ENCODE measurements at regions not wholly inside any gene's neighbourhood (a gene's known extent, or its start where the extent isn't known, plus 50 kb on each side); places are given as distances from the start of the nearest gene placed in this dataset.
"Not testable (repeated sequence)": the region's sequence is repeated elsewhere in the genome, so short reads cannot be mapped to it uniquely, and the experiment has no call there.

GRCh38 chr13:69234171-69234570 is 873.5 kb upstream of the ATXN8OS start:
- H4K20me1 ChIP-seq (ENCODE audit: low read depth) = no peaks in the 10 kb centered on the region
- peak overlapping the region; percentile 40 for H2AFZ ChIP-seq (replicated peaks)
- no peak overlapping the region for H3K4me2 ChIP-seq
- no peaks in the 10 kb centered on the region for H3K79me2 ChIP-seq (ENCODE audit: low read depth)
- no peak for TF ChIP-seq EZH2phosphoT487 (IDR thresholded peaks at IDR 0.05)
- TF ChIP-seq, protein P1, sequence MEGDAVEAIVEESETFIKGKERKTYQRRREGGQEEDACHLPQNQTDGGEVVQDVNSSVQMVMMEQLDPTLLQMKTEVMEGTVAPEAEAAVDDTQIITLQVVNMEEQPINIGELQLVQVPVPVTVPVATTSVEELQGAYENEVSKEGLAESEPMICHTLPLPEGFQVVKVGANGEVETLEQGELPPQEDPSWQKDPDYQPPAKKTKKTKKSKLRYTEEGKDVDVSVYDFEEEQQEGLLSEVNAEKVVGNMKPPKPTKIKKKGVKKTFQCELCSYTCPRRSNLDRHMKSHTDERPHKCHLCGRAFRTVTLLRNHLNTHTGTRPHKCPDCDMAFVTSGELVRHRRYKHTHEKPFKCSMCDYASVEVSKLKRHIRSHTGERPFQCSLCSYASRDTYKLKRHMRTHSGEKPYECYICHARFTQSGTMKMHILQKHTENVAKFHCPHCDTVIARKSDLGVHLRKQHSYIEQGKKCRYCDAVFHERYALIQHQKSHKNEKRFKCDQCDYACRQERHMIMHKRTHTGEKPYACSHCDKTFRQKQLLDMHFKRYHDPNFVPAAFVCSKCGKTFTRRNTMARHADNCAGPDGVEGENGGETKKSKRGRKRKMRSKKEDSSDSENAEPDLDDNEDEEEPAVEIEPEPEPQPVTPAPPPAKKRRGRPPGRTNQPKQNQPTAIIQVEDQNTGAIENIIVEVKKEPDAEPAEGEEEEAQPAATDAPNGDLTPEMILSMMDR (IDR thresholded peaks at IDR 0.05) = no peak
- TF ChIP-seq EZH2 (IDR thresholded peaks at IDR 0.05) = no peak
- peaks cover 2% of the 10 kb centered on the region for H3K27me3 Mint-ChIP-seq (ENCODE audit: insufficient read depth, low read depth)
- H3K27ac Mint-ChIP-seq = no peak overlapping the region
- H3K27ac ChIP-seq = no peak overlapping the region
- peaks cover 11% of the 10 kb centered on the region for H3K9me3 Mint-ChIP-seq
- no peaks in the 10 kb centered on the region for H3K36me3 ChIP-seq
- H3F3A ChIP-seq (ENCODE audit: low read depth) = no peaks in the 10 kb centered on the region
- H3K27me3 ChIP-seq = no peaks in the 10 kb centered on the region
- DNase-seq (ENCODE audit: low spot score) = no peak
- no peaks in the 10 kb centered on the region for H3K36me3 Mint-ChIP-seq
- H3K4me3 Mint-ChIP-seq = no peak overlapping the region
- H3K9me3 ChIP-seq (ENCODE audit: low read depth) = no peaks in the 10 kb centered on the region
- no peaks in the 10 kb centered on the region for H3K4me1 ChIP-seq
- H3K4me1 Mint-ChIP-seq = peaks cover 2% of the 10 kb centered on the region
- H3K9ac ChIP-seq = no peak overlapping the region
- H3K4me3 ChIP-seq = no peak overlapping the region

GRCh38 chr13:69226427-69226826 is 881.2 kb upstream of the ATXN8OS start:
- Mint-ChIP-seq H3K9me3 (peaks cover 7% of the 10 kb centered on the region), H3K4me1 (no peaks in the 10 kb centered on the region), H3K36me3 (no peaks in the 10 kb centered on the region), H3K4me3 (no peak overlapping the region), H3K27me3 (ENCODE audit: insufficient read depth, low read depth) (peaks cover 2% of the 10 kb centered on the region), H3K27ac (no peak overlapping the region)
- no peak overlapping the region for H3K4me3 ChIP-seq
- no peaks in the 10 kb centered on the region for H3F3A ChIP-seq (ENCODE audit: low read depth)
- H3K9me3 ChIP-seq (ENCODE audit: low read depth) = no peaks in the 10 kb centered on the region
- no peak overlapping the region for H3K9ac ChIP-seq
- H3K36me3 ChIP-seq = no peaks in the 10 kb centered on the region
- H3K27ac ChIP-seq = no peak overlapping the region
- no peaks in the 10 kb centered on the region for H4K20me1 ChIP-seq (ENCODE audit: low read depth)
- H3K4me1 ChIP-seq = no peaks in the 10 kb centered on the region
- no peak overlapping the region for H2AFZ ChIP-seq (replicated peaks)
- no peak for TF ChIP-seq EZH2 (IDR thresholded peaks at IDR 0.05)
- TF ChIP-seq, protein P1 (IDR thresholded peaks at IDR 0.05) = no peak
- no peaks in the 10 kb centered on the region for H3K79me2 ChIP-seq (ENCODE audit: low read depth)
- DNase-seq (ENCODE audit: low spot score) = no peak
- no peak overlapping the region for H3K4me2 ChIP-seq
- H3K27me3 ChIP-seq = no peaks in the 10 kb centered on the region

GRCh38 chr13:69221633-69222498 is 885.8 kb upstream of the ATXN8OS start:
- H3F3A ChIP-seq (ENCODE audit: low read depth); H3K4me2 ChIP-seq; DNase-seq (ENCODE audit: low spot score); H3K4me3 ChIP-seq; H3K4me3 Mint-ChIP-seq; H3K79me2 ChIP-seq (ENCODE audit: low read depth); H3K4me1 ChIP-seq; H3K27me3 ChIP-seq; H3K27ac Mint-ChIP-seq; H3K36me3 ChIP-seq; H3K9me3 ChIP-seq (ENCODE audit: low read depth); H3K9ac ChIP-seq; H3K36me3 Mint-ChIP-seq; H4K20me1 ChIP-seq (ENCODE audit: low read depth); H3K9me3 Mint-ChIP-seq; H3K27ac ChIP-seq; H3K27me3 Mint-ChIP-seq (ENCODE audit: insufficient read depth, low read depth); H2AFZ ChIP-seq (replicated peaks); H3K4me1 Mint-ChIP-seq: not testable (repeated sequence)

DNA sequence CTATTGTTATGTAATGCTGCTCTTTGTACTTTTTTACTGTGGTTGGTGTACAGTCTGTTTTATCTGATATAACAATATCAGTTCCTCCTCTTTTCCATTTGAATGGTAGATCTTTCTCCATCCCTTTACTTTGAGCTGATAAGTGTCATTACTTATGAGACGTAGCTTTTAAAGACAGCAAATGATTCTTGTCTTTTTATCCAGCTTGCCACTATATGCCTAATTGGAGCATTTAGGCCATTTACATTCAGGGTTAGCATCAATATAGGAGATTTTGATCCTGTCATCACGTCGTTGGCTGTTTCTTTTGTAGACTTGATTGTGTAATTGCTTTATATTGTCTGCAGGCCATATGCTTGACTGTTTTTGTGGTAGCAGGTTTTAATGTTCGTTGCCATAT is 894.2 kb upstream of the ATXN8OS start:
- no peaks in the 10 kb centered on the region for H4K20me1 ChIP-seq (ENCODE audit: low read depth)

More for the DNA sequence above, 894.2 kb upstream of the ATXN8OS start:
- Histone ChIP-seq H3K4me2 (no peak overlapping the region), H3K27ac (no peak overlapping the region), H2AFZ (replicated peaks) (no peak overlapping the region), H3K9me3 (ENCODE audit: low read depth) (no peaks in the 10 kb centered on the region), H3K9ac (no peak overlapping the region), H3K36me3 (no peaks in the 10 kb centered on the region), H3F3A (ENCODE audit: low read depth) (no peaks in the 10 kb centered on the region), H3K4me3 (no peak overlapping the region), H3K79me2 (ENCODE audit: low read depth) (no peaks in the 10 kb centered on the region), H3K4me1 (no peaks in the 10 kb centered on the region), H3K27me3 (no peaks in the 10 kb centered on the region)
- TF ChIP-seq EZH2 (IDR thresholded peaks at IDR 0.05) (no peak), EZH2phosphoT487 (IDR thresholded peaks at IDR 0.05) (no peak)
- TF ChIP-seq, protein P1 (IDR thresholded peaks at IDR 0.05) = no peak
- H3K27me3 Mint-ChIP-seq (ENCODE audit: insufficient read depth, low read depth) = no peaks in the 10 kb centered on the region
- no peaks in the 10 kb centered on the region for H3K9me3 Mint-ChIP-seq
- H3K27ac Mint-ChIP-seq = no peak overlapping the region
- no peak for DNase-seq (ENCODE audit: low spot score)
- H3K4me1 Mint-ChIP-seq = no peaks in the 10 kb centered on the region
- no peaks in the 10 kb centered on the region for H3K36me3 Mint-ChIP-seq
- H3K4me3 Mint-ChIP-seq = no peak overlapping the region

All from neural progenitor cell (in vitro differentiated cells).